SH-SY5Y (cell line): ENCODE measurements at regions not wholly inside any gene's neighbourhood (a gene's known extent, or its start where the extent isn't known, plus 50 kb on each side); places are given as distances from the start of the nearest gene placed in this dataset.

Source experiments
- GATA2 ChIP-seq: IDR thresholded peaks from 2 replicates; pipeline ENCODE4 v1.6.1; 2011; ENCODE audit warnings: mild to moderate bottlenecking, low read depth, low read length
- GATA3 ChIP-seq: IDR thresholded peaks from 2 replicates; pipeline ENCODE4 v1.6.1; 2011; ENCODE audit warnings: low read depth, mild to moderate bottlenecking, low read length, moderate library complexity

- no peak for TF ChIP-seq GATA2
- no peak for TF ChIP-seq GATA3
Measured at GRCh38 chr1:38541223-38541622, 318.3 kb downstream of the RRAGC start.
